HG02588 (cell line): ENCODE measurements at regions not wholly inside any gene's neighbourhood (a gene's known extent, or its start where the extent isn't known, plus 50 kb on each side); places are given as distances from the start of the nearest gene placed in this dataset.

ENCODE experiments used
- ATAC-seq: cut with Tn5 transposase; IDR thresholded peaks from one replicate; pipeline ENCODE4 v1.9.1; 2021; ENCODE audit warnings: mild to moderate bottlenecking, moderate library complexity; ENCODE audit not compliant: unreplicated experiment

DNA sequence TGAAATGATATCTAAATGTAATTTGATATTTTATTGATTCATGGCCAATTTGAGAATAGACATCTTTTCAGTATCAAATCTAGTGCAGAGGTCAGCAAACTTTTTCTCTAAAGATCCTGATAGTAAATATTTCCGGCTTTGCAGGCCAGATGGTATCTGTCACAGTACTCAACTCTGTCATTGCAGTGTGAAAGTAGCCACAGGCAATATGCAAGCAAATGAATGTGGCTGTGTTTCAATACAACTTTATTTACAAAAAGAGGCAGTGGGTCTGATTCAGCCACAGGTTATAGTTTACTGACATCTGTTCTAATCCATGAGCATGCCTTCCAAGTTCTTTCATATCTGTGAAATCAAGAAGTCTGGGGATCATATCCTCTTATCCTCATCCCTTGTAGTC lies 221.2 kb downstream of the PRDM2 start:
- ATAC-seq: no peak

DNA sequence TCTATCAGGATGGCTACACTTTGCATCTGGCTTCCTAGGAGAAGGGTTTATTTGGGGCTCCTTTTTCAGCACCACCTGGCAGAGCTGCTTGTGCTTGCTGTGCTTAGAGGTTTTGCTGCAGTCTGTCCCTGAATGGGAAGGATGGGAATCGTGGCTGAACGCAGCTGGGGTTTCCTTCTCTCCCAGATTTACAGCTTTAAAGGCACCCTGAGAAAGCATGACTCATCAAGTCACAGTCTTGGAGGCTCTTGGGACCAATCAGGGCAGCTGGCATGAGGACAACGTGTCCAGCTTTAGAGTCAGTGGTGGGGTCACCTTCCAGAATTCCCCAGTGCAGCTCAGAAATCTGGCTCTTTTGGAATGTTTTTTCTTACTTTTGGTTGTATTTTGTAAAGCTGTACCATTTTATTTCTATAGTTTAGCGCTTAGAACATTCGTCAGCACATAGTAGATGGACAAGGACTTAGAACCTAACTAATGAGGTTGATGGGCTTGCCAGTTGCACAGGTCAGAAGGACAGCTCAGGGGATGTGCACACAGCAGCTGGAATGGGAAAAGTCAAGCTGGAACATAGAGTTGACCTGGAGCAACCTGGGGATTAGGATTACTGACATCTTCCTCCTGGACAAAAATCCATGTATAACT lies 222.6 kb downstream of the PRDM2 start:
- no peak for ATAC-seq

DNA sequence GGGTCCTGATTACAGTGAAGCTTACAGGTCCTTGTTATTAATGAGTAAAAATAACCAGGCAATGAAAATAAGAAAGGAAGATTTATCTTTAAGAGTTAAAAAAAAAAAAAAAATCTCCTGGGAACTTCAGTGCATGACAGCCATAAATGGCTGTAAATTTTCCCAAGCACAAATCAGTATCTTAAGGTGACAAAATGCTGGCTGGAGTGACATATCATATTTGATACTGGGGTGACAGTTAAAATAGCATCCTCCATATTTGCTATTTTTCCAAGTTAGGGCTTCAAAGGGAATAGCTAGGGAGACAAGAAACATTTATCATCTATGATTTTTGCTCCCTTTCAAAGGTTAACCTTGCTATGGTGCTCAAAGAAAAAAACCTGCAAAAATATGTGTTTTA lies 226.6 kb downstream of the PRDM2 start:
- no peak for ATAC-seq

DNA sequence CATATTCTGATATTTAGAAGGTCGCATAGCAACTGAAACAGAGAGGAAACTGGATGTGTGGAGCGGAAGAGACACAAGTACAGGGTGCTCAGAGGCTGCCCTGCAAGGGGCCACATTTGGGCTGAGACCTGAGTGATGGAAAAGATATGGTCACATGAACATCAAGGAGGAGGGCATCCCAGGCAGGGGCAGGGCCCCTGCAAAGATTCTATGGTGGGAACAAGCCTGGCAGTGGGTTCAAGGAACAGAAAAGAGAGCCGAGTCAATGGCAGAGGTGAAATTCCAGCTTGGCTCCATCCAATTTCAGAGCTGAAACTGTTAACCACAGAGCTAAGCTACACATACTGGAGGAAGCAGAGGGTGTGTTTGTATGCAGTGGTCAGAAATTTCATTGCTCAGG lies 227.7 kb downstream of the PRDM2 start:
- no peak for ATAC-seq

DNA sequence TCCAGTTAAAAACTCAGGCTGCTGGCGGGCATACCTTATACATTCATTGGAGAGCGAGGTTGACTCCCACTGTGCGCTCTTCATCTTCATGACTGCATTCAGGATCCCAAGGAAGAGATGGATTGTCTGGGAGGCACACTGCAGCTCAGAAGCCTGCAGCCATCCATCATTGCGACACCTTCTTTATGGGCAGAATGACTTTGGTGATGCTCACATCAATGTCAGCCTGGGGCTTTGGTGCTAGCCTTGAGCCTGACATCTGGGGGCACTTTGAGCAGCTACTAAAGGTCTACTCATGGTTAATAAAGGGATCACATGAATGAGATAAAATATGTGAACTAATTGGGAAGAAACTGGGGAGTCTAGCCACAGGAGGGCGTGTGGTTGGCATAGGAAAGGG lies 229.3 kb downstream of the PRDM2 start:
- ATAC-seq: no peak

DNA sequence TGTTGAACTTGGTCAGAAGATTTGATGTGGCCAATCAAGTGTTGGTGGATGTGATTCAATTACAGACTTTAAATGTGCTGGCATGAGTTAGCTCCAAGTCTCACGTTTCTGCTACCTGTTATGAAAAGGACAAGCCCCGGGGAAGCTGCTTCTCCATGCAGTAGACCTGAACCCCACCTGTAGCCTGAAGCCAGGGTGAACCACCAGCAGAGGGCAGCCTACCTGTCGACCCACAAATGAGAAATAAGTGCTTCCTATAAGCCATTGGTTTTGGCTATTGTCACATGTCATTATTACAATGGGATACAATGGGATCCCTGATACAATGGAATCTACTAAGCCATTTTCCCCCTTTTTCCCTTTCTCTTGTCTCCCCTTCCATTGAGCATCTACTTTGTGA lies 230.2 kb downstream of the PRDM2 start:
- ATAC-seq: no peak

DNA sequence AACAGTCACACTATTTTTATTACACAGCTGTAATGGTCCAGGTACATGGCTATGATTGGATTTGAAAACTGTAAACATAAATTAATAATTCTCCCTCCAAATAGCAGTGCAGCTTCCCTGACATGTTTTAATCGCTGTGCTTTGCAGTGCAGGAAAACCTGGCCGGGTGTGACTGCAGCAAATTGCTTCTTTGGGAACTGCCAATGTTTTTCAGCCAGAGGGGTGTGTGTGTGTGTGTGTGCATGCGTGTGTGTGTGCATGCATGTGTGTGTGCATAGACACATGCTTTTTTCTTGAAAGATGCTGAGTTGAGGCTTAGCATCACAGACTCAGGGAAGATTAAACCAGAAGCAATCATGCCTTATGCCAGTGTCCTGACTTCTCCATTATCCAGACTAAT lies 231.2 kb downstream of the PRDM2 start:
- ATAC-seq: no peak

DNA sequence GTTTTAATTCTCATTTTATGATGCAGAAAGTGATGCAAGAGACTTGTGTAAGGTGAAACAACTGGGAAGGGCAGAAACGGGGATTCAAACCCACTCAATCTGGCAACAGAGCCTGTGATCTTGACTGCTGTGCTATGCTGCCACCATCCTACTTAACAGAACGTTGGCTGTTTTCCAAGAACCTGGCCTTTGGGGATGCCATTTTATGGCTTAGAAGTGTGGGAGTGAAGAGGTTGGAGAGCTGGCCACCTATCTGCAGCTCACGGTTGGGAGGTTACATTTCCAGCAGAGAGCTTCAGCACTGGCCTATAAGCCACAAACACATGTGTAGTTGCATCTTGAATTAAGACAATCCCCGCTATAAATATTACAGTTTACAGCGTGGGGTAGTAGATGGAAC lies 235.3 kb downstream of the PRDM2 start:
- no peak for ATAC-seq

DNA sequence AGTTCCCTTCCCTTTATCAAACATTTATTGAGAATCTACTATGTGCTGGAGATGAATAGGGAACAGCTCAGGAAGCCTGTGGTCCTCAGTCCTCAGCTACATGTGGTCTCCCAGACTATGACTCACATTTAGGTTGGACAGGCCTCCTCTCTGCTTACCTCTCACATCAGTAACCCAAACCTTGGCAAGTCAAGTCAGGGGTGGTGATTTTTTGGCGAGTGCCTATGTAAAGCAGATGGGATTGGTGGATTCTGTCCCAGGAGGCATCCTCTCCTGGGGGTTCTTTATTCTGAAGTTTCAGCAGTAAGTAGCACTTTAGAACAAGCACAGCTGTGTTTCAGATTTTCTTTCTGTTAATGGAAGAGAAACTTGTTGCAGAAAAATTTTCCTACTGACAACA lies 241.3 kb downstream of the PRDM2 start:
- ATAC-seq: no peak

DNA sequence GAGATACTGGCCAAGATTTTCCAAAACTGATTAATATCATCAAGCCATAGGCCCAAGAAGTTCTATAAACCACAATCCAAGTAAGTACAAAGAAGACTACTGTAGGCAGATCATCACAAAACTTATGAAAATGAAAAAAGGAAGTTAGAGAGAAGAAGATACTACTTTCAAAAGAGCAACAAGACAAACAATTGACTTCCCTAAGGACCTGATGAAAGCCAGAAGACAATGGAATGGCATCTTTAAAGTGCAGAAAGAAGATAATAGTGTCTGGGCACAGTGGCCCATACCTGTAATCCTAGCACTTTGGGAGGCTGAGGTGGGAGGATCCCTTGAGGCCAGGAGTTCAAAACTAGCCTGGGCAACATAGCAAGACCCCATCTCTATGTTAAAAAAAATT lies 243.1 kb downstream of the PRDM2 start:
- ATAC-seq: no peak

DNA sequence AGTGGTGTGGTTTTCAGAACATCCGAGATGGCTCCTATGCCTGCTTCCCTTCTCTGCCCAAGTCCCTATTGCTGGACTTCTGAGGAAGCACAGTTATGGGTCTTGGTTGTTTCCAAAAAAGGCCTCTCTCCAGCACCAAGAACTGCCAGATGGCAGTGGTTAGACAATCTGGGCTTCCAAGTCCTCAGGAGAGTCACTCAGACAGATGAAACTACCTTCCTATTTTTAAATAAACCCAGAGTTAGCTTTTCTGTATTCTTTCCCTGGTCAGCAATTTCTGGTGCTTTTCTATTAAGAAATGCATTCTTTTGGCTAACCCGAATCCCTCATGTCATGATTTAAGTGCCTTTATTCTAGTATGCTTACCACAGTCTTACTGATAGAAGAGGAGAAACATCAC lies 245.9 kb downstream of the PRDM2 start:
- ATAC-seq: no peak

DNA sequence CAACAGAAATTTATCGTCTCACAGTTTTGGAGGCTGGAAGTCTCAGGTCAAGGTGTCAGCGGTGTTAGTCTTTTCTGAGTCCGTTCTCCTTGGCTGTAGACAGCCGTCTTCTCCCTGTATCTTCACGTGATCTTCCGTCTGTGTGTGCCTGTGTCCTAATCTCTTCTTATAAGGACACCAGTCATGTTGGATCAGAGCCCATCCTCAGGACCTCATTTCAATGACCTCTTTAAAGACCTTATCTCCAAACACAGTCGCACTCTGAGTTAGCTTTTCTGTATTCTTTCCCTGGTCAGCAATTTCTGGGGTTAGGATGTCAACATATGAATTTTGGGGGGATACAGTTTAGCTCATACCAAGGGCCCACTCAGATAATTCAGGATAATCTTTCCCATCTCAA lies 247.7 kb downstream of the PRDM2 start:
- ATAC-seq: no peak

DNA sequence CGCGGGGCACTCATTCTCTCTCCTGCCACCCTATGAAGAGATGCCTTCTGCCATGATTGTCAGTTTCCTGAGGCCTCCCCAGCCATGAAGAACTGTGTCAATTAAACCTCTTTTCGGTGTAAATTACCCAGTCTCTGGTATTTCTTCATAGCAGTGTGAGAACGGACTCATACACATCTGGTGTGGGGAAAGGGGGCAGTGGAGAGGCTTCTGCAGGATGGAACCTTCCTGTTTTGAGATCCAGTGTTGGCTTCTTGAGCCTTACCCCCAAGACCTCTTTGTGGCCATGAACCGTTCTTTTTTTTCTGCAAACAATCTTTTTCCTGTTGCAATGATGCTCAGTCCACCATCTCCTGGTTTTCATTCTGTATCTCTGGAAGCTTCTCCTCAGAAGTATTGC lies 248.4 kb downstream of the PRDM2 start:
- no peak for ATAC-seq

DNA sequence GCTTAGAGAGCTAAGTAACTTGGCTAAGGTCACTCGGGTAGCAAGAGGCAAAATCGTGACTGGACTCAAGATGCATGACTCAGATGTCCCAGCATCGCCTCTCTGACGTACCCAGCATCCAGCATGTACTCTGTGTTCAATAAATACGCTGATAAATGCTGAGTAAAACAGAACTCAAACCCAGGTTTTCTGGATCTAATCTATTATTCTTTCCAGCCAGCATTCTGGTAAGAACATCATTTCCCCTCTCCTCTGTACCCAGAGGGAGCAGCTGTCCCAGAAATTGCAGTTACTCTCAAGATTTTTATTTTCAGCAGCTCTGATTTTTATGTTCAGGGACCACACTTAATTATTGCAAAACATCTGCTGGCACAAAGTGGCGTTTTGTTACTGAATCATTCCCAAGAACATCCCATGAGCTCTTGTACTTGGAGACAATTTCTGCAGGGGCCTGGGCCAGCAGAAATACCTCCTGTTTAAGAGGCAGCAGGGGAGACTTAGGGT lies 249.0 kb downstream of the PRDM2 start:
- ATAC-seq: no peak

DNA sequence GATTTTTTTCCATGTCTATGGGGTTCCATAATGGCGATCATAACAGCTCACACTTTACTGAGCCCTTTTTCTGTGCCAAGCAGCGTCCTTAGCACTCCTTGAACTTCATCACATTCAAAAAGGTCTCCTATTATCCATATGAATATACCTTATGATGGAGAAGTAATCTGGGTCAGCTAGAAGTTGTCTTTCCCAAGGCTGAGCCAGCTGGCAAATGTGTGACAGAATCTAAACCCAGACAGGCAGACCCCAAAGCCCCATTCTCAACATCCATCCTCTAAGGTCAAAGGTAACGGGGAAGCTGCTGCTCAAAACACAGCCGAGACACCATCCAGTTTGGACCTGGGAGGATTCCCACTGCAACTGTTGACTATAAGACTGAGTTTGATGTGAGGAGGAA lies 249.6 kb downstream of the PRDM2 start:
- no peak for ATAC-seq

DNA sequence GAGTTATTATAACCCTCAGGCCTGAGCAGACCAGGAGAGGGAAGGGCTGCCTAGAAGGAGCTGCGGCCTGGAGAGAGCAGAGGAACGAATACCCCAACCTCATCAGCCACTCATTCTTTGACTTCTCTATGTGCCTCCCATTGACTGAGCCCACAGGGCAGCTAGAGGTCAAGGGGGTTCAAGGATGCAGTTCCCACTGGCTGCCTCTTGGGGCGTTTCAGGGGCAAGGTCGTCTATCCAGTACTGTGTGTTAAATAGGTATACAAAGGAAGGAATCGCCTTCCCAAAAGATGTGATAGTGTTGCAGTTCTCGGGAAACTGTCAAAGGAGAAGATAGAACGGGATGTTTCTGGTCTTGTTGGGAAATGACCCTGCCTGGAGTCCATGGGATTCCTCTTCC lies 250.6 kb downstream of the PRDM2 start:
- no peak for ATAC-seq

DNA sequence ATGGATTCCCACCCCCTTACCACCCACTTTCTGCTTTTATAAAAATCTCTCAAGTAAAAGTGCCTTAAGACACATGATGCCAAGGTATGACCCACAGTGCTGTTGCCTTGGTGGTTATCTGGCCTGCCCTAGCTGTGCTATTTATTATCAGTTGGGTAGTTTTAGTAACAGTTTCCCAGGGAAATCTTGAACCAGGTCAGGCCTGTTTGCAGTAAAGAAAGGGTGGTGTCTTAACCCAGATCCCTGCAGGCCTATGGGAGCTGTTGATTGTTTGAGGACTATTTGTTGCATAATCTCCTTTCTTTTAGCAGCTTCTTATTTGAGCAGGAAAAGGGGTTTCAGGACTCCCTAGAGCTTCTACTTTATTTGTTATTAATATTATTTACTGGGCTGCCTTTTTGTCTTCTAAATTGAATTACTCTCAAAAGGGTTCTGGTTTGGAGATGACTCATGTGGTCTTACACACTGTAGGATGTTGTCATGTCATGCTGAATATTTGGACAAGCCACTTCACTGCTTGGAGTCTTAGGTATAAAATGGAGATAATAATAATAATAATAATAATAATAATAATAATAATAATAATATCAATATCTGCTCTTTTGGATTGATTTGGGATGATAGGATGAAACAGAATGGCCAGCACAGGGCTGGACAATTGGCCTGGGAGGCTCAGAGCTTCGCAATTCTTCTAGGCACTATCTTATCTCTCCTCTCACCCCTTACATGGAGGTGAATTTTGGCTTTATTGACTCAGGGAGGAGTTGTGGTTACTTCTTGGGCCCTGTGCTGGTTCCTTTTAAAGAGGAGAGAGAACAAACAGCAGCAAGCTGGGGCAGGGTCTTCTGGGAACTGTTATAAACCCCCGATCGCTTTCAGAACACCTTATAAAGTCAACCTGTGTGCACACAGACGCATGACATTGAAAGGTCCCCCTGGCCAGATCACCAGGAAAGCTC lies 252.1 kb downstream of the PRDM2 start:
- ATAC-seq: no peak

DNA sequence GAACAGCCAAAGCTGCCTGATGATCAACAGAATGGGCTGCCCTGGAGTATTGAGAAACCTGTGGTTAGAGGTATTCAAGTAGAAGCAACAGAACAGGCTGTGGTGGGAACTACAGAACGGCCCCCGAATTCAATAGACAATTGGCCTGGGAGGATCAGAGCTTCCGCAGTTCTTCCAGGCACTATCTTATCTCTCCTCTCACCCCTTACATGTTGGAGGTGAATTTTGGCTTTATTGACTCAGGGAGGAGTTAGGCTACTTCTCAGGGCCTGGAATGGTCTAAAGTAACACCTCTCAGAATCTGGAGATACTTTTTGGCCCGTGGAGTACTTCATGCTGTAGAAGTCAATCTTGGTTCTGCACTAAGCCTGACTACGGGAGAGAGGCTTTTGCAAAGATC lies 253.0 kb downstream of the PRDM2 start:
- ATAC-seq: no peak

DNA sequence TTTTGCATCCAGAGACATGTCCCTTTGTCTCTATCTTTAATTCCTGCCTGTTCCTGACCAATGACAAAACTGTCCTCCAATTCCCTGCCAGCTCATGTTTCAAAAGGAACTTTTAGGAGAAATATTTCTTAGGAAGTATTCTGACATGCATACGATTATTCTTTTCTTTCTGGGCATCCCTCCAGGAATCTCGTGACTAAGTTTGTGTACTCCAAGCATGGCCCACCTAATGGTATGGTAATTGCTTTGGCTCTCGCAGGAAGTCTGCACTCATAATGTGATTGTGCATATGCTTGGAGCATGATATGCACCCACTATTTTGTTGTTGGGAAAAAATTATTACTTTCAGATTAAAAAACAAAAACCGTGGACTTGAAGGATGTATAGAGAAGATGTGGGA lies 256.4 kb downstream of the PRDM2 start:
- ATAC-seq: no peak

DNA sequence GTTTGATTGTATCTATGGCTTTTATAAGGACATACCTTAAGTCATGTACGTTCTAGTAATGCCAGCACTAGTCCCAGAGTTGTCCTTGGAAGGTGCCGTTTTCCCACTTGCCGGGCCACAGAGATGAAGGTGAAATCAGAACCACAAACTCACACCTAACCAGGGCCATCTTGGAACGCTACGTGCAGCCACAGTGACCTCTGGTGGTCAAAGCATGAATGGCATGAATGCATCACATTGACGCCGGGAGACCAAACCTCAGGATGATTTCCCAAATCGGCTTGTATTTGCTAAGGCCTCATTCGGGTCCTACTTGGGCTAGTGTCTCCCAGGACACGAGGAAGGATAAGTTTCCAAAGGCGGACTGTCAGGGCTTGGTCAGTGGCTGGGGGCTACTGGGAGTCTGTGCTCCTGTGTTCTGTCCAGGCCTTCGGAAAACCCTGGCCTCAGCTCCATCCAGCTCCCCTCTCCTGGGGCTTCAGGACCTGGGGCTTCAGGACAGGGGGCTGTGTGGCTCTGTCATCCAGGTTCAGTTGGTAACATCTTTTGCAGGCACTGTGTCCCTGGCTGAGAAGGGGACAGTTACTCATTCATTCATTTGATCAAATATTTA lies 260.5 kb downstream of the PRDM2 start:
- no peak for ATAC-seq

DNA sequence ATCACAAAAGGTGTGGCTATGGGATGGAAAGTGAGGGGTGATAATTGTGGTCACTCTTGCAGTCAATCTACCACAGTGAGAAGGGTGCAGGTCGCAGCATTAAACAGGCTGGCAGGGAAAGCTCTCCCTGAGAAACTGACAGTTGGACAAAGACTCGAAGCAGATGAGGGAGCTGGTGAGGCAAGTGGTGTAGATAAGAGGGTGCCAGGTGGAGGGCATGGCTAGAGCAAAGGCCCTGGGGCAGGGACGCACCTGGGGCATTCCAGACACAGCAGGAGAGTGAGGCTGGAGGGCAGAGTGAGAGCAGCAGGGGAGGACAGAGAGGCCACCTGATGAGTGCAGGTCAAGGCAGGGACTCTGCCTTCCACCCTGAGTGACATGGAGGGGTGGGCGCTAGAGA lies 264.8 kb downstream of the PRDM2 start:
- no peak for ATAC-seq
